ENCODE measurements at regions not wholly inside any gene's neighbourhood (a gene's known extent, or its start where the extent isn't known, plus 50 kb on each side); places are given as distances from the start of the nearest gene placed in this dataset.
"Not testable (repeated sequence)": the region's sequence is repeated elsewhere in the genome, so short reads cannot be mapped to it uniquely, and the experiment has no call there.

DNA sequence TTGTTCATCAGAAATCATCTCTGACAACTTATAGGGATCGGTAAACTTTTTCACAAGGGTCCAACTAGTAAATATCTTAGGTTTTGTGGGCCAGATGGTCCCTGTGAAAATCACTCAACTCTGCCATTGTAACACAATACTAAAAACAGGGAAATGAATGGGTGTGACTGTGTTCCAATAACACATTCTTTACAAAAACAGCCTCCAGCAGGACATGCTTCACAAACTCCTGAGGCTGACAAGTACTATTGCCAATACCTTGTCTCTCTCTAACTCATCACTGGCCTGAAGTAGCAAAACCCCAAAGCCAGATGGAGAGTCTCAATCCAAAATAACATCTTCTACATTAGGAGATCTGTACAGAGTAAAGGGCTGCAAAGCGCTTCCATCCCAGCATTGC lies 312.3 kb downstream of the TOX3 start:
- no peak for DNase-seq

DNA sequence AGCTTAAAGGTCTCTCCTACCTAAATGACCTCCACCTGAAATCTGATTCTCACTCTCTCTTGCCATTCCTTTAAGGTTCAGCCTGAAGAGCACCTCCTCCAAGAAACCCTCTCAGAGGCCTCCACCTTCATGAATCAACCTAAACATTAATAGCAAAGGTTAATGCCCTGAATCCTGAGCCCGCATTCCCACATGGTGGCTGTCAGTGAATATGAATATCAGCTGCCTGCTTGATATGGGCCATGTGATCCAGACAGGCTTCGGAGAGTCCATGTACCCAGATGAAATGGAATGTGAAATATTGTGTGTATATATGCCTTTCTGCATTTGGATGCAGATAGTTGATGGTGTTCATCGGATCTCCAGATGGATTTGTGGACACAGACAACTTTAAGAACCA lies 317.5 kb downstream of the TOX3 start:
- no peak for DNase-seq

- no peak for DNase-seq
These were observed 319.1 kb downstream of the TOX3 start for GRCh38 chr16:52227851-52228250.

- no peak for DNase-seq
These were observed 334.1 kb downstream of the TOX3 start for GRCh38 chr16:52212841-52213240.

GRCh38 chr16:52209227-52209626 lies 337.7 kb downstream of the TOX3 start:
- DNase-seq, result no peak

GRCh38 chr16:52203096-52203495 lies 343.8 kb downstream of the TOX3 start:
- no peak for DNase-seq

- no peak for DNase-seq
These were observed 353.5 kb downstream of the TOX3 start for GRCh38 chr16:52193441-52193840.

GRCh38 chr16:52191531-52192134 lies 355.3 kb downstream of the TOX3 start:
- DNase-seq, result peak; percentile 41

GRCh38 chr16:52184336-52184735 lies 362.6 kb downstream of the TOX3 start:
- no peak for DNase-seq

- no peak for DNase-seq
These were observed 364.1 kb downstream of the TOX3 start for GRCh38 chr16:52182840-52183239.

DNA sequence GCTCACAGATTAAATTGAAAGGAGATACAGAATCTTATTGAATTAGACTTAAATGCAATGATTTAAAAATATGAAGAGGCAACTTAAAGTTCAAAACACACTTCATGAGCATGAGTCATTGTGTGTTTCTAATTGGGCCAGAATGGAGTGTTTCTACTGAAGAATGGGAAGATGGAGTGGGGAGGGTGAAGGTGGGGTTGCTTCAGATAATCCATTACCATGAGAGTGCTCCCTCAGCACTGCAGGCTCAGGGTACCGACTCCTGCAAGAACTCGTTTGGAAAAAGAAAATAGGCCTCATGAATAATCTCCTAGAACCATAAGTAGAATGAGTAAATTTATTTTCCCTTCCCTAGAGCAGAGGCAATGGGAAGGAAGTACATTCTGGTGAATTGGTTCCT lies 372.8 kb downstream of the TOX3 start:
- no peak for DNase-seq

DNA sequence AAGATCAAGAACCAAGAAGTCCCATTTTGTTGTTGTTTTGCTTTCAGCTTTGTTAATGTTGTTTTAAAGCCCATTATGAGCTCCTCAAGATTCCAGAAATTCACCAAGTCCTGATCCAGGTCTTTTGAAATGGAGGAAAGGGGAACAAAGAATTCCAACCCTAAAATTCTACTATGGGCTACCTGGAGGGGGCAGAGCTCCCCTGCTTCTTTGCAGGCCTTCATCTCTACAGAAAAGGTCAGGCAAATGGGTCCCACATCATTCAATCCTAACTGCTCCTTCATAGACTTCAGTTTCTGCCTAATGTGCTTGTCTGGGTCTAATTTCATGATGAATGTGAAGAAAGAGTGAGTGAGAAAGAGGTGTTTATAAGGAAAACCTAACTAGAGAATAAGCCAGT lies 375.5 kb downstream of the TOX3 start:
- no peak for DNase-seq

- no peak for DNase-seq
These were observed 379.6 kb downstream of the TOX3 start for GRCh38 chr16:52167328-52167727.

DNA sequence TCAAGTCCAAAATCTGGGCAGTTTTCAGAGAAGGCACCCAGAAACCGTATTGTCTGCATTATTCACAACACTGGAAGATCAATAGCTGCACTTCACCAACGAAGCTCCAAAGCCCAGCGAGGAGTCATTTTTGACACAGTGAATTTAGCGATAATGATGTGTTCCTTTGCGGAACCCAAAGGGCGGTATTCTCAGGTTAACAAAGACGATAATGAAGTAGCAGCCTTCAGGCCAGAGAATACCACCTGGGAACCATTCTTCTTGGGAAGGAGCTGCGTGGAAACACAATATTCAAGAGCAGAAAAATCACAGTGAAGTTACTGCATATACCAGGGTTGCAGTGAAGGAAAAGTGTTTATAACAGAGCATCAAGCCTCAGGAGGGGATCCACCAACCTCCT lies 381.0 kb downstream of the TOX3 start:
- DNase-seq, result no peak

- no peak for DNase-seq
These were observed 397.9 kb downstream of the TOX3 start for GRCh38 chr16:52149003-52149402.

DNA sequence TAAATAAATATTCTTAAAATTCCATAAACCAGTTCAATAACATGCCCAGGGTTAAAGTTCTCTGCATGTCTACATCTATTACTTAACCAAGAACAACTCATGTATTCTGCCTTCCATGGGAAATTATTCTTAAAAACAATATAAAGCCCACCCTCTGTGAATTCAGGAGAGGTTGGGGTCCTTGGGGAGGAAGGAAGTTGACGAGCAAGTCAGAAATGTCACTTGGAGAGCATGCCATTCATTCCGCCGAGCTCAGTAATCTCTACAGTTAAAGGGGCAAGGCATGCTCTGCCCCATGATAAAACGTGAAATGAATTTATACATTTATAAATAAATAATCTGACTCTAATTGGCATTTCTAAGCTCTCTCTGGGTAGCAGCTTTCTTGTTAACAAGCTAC lies 405.1 kb downstream of the TOX3 start:
- DNase-seq, result no peak

DNA sequence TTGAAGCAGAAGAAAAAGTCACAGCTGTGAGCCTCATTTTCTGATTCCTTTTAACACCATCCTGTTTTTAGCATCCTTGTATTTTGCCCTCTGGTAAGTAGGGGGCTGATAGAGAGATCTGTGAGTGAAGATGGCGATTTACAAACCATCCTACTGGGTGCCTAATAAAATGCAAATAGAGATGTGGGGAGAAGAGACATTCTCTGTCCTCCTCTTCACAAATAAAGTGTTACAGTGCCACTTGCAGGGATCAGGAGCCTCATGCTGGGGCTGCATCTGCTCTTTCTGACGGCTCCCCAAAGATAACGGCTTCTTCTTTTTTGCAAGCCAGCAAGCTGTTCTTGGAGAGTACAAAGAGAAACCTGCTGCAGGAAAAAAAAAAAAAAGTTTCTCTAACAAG lies 418.6 kb downstream of the TOX3 start:
- no peak for DNase-seq

DNA sequence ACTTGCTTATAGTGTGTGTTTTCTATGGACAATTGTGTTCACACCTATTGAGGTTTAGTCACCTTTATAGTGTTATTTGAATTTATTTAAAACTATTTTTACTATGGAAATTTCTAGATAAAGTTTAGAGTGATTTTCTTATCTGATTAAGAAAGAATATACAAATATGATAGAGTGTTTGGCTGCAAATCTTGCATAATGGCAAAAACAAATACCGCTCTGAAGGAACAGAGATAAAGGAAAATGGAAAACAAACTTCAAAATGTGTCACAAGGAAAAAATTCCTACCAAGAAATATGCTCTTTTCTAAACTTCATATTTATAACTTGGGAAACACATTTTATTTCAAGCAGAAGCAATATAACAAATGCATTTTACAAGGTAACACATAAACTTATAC lies 423.1 kb downstream of the TOX3 start:
- DNase-seq, result no peak

DNA sequence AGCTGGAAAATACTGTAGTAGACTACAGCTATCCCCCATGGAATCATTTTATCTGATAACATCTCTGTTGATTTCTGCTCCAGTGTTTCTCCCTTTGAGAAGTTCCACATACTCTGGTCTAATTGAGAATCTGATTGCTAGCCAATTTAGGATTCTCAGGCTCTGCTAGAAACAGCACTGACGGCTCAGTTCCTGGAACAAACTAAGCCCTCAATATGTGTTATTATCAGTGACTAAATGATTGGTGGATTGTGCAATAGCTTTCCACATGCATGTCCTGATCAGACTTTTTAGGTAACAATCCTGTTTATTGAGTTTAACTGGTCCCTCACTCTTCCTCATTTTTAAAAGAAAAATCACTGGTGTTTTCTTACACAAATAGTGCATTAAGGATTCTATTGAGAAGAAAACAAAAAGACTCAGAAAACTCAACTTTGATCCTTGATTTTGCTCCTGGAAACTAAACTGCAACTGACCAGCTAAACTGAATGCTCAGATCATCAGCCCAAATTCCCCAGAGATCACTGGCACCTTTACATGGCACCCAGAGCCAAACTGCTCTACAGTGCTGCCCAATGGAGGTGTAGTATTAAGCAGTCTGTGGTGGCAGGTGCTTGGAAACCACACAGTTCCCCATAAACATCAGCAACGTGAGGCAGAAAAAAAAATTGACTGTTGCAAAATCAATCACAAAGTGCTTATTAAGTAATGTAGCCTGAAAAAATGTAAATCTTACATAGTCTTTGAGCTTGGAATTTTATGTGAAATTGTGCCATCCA lies 423.7 kb downstream of the TOX3 start:
- DNase-seq, result no peak

DNA sequence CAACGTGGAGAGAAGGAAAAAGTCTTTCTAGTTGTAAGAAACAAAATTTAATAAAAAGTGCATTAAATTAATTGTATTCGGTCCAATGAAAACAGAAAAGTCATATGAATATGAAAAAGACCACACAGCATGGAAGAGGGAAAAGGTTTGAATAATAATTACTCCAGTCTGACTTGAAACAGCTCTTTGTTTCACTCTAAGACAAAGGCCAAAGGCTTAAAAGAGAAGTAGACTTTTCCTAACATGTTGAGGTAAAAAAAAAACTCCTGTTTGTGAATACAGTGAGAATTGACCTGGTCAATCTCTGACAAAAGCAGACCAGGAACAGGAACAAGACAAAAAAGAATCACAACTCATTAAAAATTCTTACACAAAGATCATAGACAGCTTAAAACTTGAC lies 429.8 kb downstream of the TOX3 start:
- DNase-seq, result no peak

GRCh38 chr16:52114379-52114778 lies 432.6 kb downstream of the TOX3 start:
- no peak for DNase-seq

DNA sequence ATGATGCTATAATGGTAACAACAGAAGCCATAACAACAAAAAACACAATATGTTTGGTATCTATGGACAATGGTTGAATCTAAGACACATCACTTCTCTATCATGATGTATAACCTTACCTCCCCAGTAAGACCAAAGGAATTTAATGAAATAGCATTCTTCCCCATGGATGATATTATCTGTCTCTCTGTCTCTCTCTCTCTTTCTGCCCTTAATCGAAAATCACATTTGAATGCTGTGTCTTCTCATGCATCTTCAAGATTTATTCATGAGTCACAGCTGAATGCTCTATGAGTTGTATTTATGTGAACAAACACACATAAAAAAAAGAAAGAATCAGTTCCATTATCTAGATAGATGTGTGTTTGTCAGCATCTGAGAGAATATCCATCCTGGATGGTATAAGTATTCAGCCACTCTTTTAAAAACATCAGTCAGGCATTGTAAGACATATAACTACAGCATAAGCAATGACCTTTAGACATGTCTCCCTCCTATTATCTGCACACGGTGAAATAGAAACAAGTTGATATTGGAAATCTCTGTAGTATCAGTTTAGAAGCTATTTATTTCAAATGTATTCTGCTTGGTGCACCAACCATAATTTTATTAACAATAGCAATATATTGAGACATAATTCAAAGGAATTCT lies 433.3 kb downstream of the TOX3 start:
- no peak for DNase-seq

GRCh38 chr16:52104993-52105392 lies 441.9 kb downstream of the TOX3 start:
- DNase-seq, result not testable (repeated sequence)

DNA sequence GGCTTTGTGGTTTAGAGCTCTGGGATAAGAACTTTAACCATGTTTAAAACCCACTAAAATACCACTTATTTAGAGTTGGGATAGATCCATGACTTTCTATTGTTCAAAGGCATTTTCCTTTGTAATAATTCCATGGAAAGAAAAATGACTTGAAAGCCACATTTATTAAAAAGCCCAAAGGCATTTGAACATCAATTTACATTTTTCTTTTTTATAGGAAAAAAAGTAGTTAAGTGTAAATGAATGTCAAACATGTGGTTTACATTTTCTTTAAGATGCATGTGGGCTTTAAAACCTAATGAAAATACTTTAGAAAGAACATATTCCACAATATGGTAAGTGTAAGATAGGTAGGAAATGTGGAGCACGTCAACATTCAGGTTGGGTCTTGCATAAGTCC lies 443.2 kb downstream of the TOX3 start:
- no peak for DNase-seq

Data from CD4-positive, alpha-beta T cell treated with Interleukin-10 for 1 hour (primary cell).